COLO668 (cell line): ENCODE measurements at regions not wholly inside any gene's neighbourhood (a gene's known extent, or its start where the extent isn't known, plus 50 kb on each side); places are given as distances from the start of the nearest gene placed in this dataset.

Experiments
- DNase-seq: peaks from one replicate; lab custom pipeline; 2025; ENCODE audit not compliant: unreplicated experiment; lab: John Stamatoyannopoulos, UW

GRCh38 chr1:5254131-5254725 is 599.8 kb downstream of the AJAP1 start:
- DNase-seq, result no peak

GRCh38 chr1:5253036-5253435 is 598.6 kb downstream of the AJAP1 start:
- no peak for DNase-seq

- DNase-seq, result no peak
Measured at GRCh38 chr1:5250336-5250735, 595.9 kb downstream of the AJAP1 start.

- no peak for DNase-seq
Measured at GRCh38 chr1:5245348-5245747, 590.9 kb downstream of the AJAP1 start.

GRCh38 chr1:5244631-5245285 is 590.3 kb downstream of the AJAP1 start:
- DNase-seq, result no peak

GRCh38 chr1:5242850-5243249 is 588.4 kb downstream of the AJAP1 start:
- no peak for DNase-seq

- DNase-seq, result no peak
Measured at GRCh38 chr1:5239911-5240310, 585.5 kb downstream of the AJAP1 start.

- no peak for DNase-seq
Measured at GRCh38 chr1:5238351-5239130, 584.1 kb downstream of the AJAP1 start.

- DNase-seq, result no peak
Measured at GRCh38 chr1:5235355-5235899, 581.0 kb downstream of the AJAP1 start.

GRCh38 chr1:5232537-5232936 is 578.1 kb downstream of the AJAP1 start:
- DNase-seq, result no peak

- DNase-seq, result no peak
Measured at GRCh38 chr1:5231541-5232315, 577.3 kb downstream of the AJAP1 start.

- DNase-seq, result no peak
Measured at GRCh38 chr1:5227114-5227513, 572.7 kb downstream of the AJAP1 start.

- no peak for DNase-seq
Measured at GRCh38 chr1:5225707-5226704, 571.6 kb downstream of the AJAP1 start.

- no peak for DNase-seq
Measured at GRCh38 chr1:5223206-5223605, 568.8 kb downstream of the AJAP1 start.

GRCh38 chr1:5222626-5223025 is 568.2 kb downstream of the AJAP1 start:
- no peak for DNase-seq

GRCh38 chr1:5221451-5221850 is 567.0 kb downstream of the AJAP1 start:
- no peak for DNase-seq

GRCh38 chr1:5220821-5221220 is 566.4 kb downstream of the AJAP1 start:
- DNase-seq, result no peak

GRCh38 chr1:5220421-5220820 is 566.0 kb downstream of the AJAP1 start:
- DNase-seq, result no peak

- DNase-seq, result no peak
Measured at GRCh38 chr1:5200006-5200405, 545.6 kb downstream of the AJAP1 start.

GRCh38 chr1:5198328-5198727 is 543.9 kb downstream of the AJAP1 start:
- DNase-seq, result no peak
